Suprapubic skin (tissue), 4 donors: ENCODE measurements at regions not wholly inside any gene's neighbourhood (a gene's known extent, or its start where the extent isn't known, plus 50 kb on each side); places are given as distances from the start of the nearest gene placed in this dataset.
"Not testable (repeated sequence)": the region's sequence is repeated elsewhere in the genome, so short reads cannot be mapped to it uniquely, and the experiment has no call there.

Experiments used
- DNase-seq, 2 donors: peaks; one replicate each; pipeline ENCODE4 v3.0.0-alpha.2; 2019; ENCODE audit warnings: low spot score in 2 of 2
- H3K27ac ChIP-seq: fragments of 200-600 bp; sonication (generic); one replicate; pipeline ENCODE4 v1.5.1; 2019
- H3K27me3 ChIP-seq: fragments of 200-600 bp; sonication (generic); one replicate; pipeline ENCODE4 v1.5.1; 2019
- H3K36me3 ChIP-seq: fragments of 200-600 bp; sonication (generic); one replicate; pipeline ENCODE4 v1.5.1; 2019
- H3K4me1 ChIP-seq: fragments of 200-600 bp; sonication (generic); one replicate; pipeline ENCODE4 v1.5.1; 2019
- H3K4me3 ChIP-seq: fragments of 200-600 bp; sonication (generic); one replicate; pipeline ENCODE4 v1.5.1; 2019; ENCODE audit warnings: mild to moderate bottlenecking
- H3K9me3 ChIP-seq: fragments of 200-600 bp; sonication (generic); one replicate; pipeline ENCODE4 v1.5.1; 2019
- CTCF ChIP-seq, 2 donors: fragments of 200-600 bp in 1 of 2; fragments of 450-650 bp in 1 of 2; sonication (generic) in 1 of 2; IDR thresholded peaks; one replicate each; pipeline ENCODE4 v1.5.1; 2016 to 2019; ENCODE audit warnings: antibody characterized with exemption in 2 of 2, mild to moderate bottlenecking in 1 of 2, moderate library complexity in 1 of 2
- EP300 ChIP-seq: sonication (generic); formaldehyde crosslinking; IDR thresholded peaks from one replicate; pipeline ENCODE4 v1.6.1; 2017; ENCODE audit warnings: antibody characterized with exemption
- POLR2A ChIP-seq, 2 donors: fragments of 450-650 bp; IDR thresholded peaks; one replicate each; pipeline ENCODE4 v1.6.1; 2017; ENCODE audit warnings: antibody characterized with exemption in 2 of 2, mild to moderate bottlenecking in 2 of 2, moderate library complexity in 2 of 2
- POLR2AphosphoS5 ChIP-seq, 3 donors: sonication (generic); formaldehyde crosslinking; IDR thresholded peaks; one replicate each; pipeline ENCODE4 v1.6.1; 2017; ENCODE audit warnings: antibody characterized with exemption in 3 of 3
- WGBS: methylation state at CpG from one replicate; pipeline ENCODE4 v1.1.5; 2018; 5-methylcytosine and 5-hydroxymethylcytosine counted together

GRCh38 chr1:95893921-95894320 is 659.9 kb downstream of the RWDD3 start:
- 95% methylated on average over 2 of the region's 2 CpGs for WGBS
- Histone ChIP-seq H3K4me1 (no peaks in the 10 kb centered on the region), H3K36me3 (no peaks in the 10 kb centered on the region), H3K27ac (no peak overlapping the region), H3K27me3 (no peaks in the 10 kb centered on the region), H3K9me3 (no peaks in the 10 kb centered on the region), H3K4me3 (no peak overlapping the region)
- no peak for DNase-seq
- TF ChIP-seq POLR2A (IDR thresholded peaks at IDR 0.05) (no peak), POLR2AphosphoS5 (IDR thresholded peaks at IDR 0.05) (no peak), CTCF (IDR thresholded peaks at IDR 0.05) (no peak), EP300 (no peak)

GRCh38 chr1:95903060-95903459 is 669.0 kb downstream of the RWDD3 start:
- DNase-seq = no peak
- TF ChIP-seq POLR2AphosphoS5 (IDR thresholded peaks at IDR 0.05) (no peak), CTCF (IDR thresholded peaks at IDR 0.05) (no peak), EP300 (no peak), POLR2A (IDR thresholded peaks at IDR 0.05) (no peak)
- H3K27me3 ChIP-seq = no peaks in the 10 kb centered on the region
- H3K4me1 ChIP-seq = no peaks in the 10 kb centered on the region
- H3K36me3 ChIP-seq = no peaks in the 10 kb centered on the region
- peaks cover 3% of the 10 kb centered on the region for H3K9me3 ChIP-seq
- H3K4me3 ChIP-seq = no peak overlapping the region
- no peak overlapping the region for H3K27ac ChIP-seq
- 57% methylated on average over 2 of the region's 2 CpGs for WGBS

- WGBS = 67% methylated on average over 1 of the region's 1 CpG
- no peaks in the 10 kb centered on the region for H3K36me3 ChIP-seq
Observed at GRCh38 chr1:95905818-95906395, 671.9 kb downstream of the RWDD3 start.

GRCh38 chr1:95911739-95912138 is 677.7 kb downstream of the RWDD3 start:
- H3K36me3 ChIP-seq, DNase-seq, H3K4me3 ChIP-seq, H3K4me1 ChIP-seq, H3K27me3 ChIP-seq, H3K9me3 ChIP-seq, H3K27ac ChIP-seq: not testable (repeated sequence)
- WGBS = 58% methylated on average over 3 of the region's 3 CpGs

More at GRCh38 chr1:95905818-95906395, 671.9 kb downstream of the RWDD3 start:
- Histone ChIP-seq H3K9me3 (no peaks in the 10 kb centered on the region), H3K4me1 (no peaks in the 10 kb centered on the region), H3K4me3 (no peak overlapping the region), H3K27ac (no peak overlapping the region), H3K27me3 (no peaks in the 10 kb centered on the region)
- TF ChIP-seq EP300 = no peak
- TF ChIP-seq POLR2A (IDR thresholded peaks at IDR 0.05) = no peak
- no peak for TF ChIP-seq POLR2AphosphoS5 (IDR thresholded peaks at IDR 0.05)
- TF ChIP-seq CTCF (IDR thresholded peaks at IDR 0.05) = no peak
- DNase-seq = no peak

GRCh38 chr1:95916616-95917015 is 682.6 kb downstream of the RWDD3 start:
- Histone ChIP-seq H3K9me3 (no peaks in the 10 kb centered on the region), H3K27me3 (no peaks in the 10 kb centered on the region)

More at GRCh38 chr1:95916616-95917015, 682.6 kb downstream of the RWDD3 start:
- Histone ChIP-seq H3K4me1 (no peaks in the 10 kb centered on the region), H3K36me3 (no peaks in the 10 kb centered on the region), H3K27ac (no peak overlapping the region), H3K4me3 (no peak overlapping the region)
- no peak for DNase-seq
- 2% methylated on average over 1 of the region's 1 CpG for WGBS
- TF ChIP-seq CTCF (IDR thresholded peaks at IDR 0.05) (no peak), EP300 (no peak), POLR2A (IDR thresholded peaks at IDR 0.05) (no peak), POLR2AphosphoS5 (IDR thresholded peaks at IDR 0.05) (no peak)
